ENCODE measurements at regions not wholly inside any gene's neighbourhood (a gene's known extent, or its start where the extent isn't known, plus 50 kb on each side); places are given as distances from the start of the nearest gene placed in this dataset.

GRCh38 chr13:44004878-44005277 is 125.2 kb downstream of the LACC1 start:
- CTCF ChIA-PET, result no interaction called here
- H3K9ac ChIP-seq (ENCODE audit: control insufficient read depth, insufficient read depth, low read length), result no peak overlapping the region
- no peaks in the 10 kb centered on the region for H3K36me3 ChIP-seq (ENCODE audit: control insufficient read depth in 2 of 2, insufficient read depth in 2 of 2, low read length in 1 of 2)
- no peak for ATAC-seq
- H3K27me3 ChIP-seq (replicated peaks in 1 of 2; ENCODE audit: control insufficient read depth in 2 of 2, insufficient read depth in 2 of 2, low read length in 1 of 2), result no peaks in the 10 kb centered on the region
- 20% methylated on average over 3 of the region's 3 CpGs for WGBS (ENCODE audit: insufficient coverage, insufficient replicate concordance, low lambda C conversion rate, missing lambda C conversion rate)
- H3K4me2 ChIP-seq (ENCODE audit: control insufficient read depth, insufficient read depth), result no peak overlapping the region
- RAD21 ChIA-PET (ENCODE audit: unreplicated experiment), result no interaction called here
- H3K4me1 ChIP-seq (ENCODE audit: control insufficient read depth, insufficient read depth, low read length), result no peaks in the 10 kb centered on the region
- no peak for FAIRE-seq
- no peaks in the 10 kb centered on the region for H3K79me2 ChIP-seq (ENCODE audit: control insufficient read depth, insufficient read depth, low read length)
- no peak overlapping the region for H3K4me3 ChIP-seq
- in situ Hi-C loops (cut with MboI), result no loop called here
- intact Hi-C loops (cut with micrococcal nuclease; ENCODE audit: unreplicated experiment), result no loop called here
- BruUV-seq (replicated peaks), result no TSS peak
- POLR2A ChIA-PET, result no interaction called here
- no peaks in the 10 kb centered on the region; the same call in 2 of the 3 replicates for H3K9me3 ChIP-seq (replicated peaks; ENCODE audit: control insufficient read depth, insufficient read depth, low read length)
- H2AFZ ChIP-seq (ENCODE audit: control insufficient read depth, low read depth, low read length), result no peak overlapping the region
- H4K20me1 ChIP-seq (ENCODE audit: control insufficient read depth, insufficient read depth), result no peaks in the 10 kb centered on the region
- no peak overlapping the region for H3K27ac ChIP-seq (ENCODE audit: control insufficient read depth, insufficient read depth)
- SMC1A ChIA-PET (ENCODE audit: uncharacterized antibody, unreplicated experiment), result no interaction called here
- no peak for DNase-seq (ENCODE audit: low read depth, low spot score)
- TF ChIP-seq TCF7 (IDR thresholded peaks at IDR 0.05; ENCODE audit: borderline replicate concordance) (no peak), JUND (IDR thresholded peaks at IDR 0.05; ENCODE audit: low read depth, low read length) (no peak), PBX3 (IDR thresholded peaks at IDR 0.05; ENCODE audit: insufficient replicate concordance, low read depth, low read length) (no peak), STAT3 (IDR thresholded peaks at IDR 0.05; ENCODE audit: low read depth, low read length) (no peak), EP300 (IDR thresholded peaks at IDR 0.05; ENCODE audit: borderline replicate concordance in 1 of 2, control insufficient read depth in 1 of 2, low read depth in 2 of 2, low read length in 2 of 2) (no peak), ATF3 (IDR thresholded peaks at IDR 0.05; ENCODE audit: borderline replicate concordance, extremely low read depth, low read depth, low read length) (no peak), POLR2A (IDR thresholded peaks at IDR 0.05; ENCODE audit: low read depth, low read length) (no peak), ZNF592 (IDR thresholded peaks at IDR 0.05) (no peak), GABPA (IDR thresholded peaks at IDR 0.05; ENCODE audit: low read depth) (no peak), CUX1 (IDR thresholded peaks at IDR 0.05; ENCODE audit: insufficient replicate concordance, low read depth, low read length) (no peak), NBN (IDR thresholded peaks at IDR 0.05) (no peak), MAX (IDR thresholded peaks at IDR 0.05; ENCODE audit: low read depth, low read length) (no peak), LARP7 (IDR thresholded peaks at IDR 0.05) (no peak), TBL1XR1 (IDR thresholded peaks at IDR 0.05; ENCODE audit: low read depth, low read length) (no peak), MTA3 (IDR thresholded peaks at IDR 0.05; ENCODE audit: borderline replicate concordance, low read length) (no peak)

Measured in GM12878 (cell line).